ENCODE measurements at regions not wholly inside any gene's neighbourhood (a gene's known extent, or its start where the extent isn't known, plus 50 kb on each side); places are given as distances from the start of the nearest gene placed in this dataset.

- TF ChIP-seq, protein P1, sequence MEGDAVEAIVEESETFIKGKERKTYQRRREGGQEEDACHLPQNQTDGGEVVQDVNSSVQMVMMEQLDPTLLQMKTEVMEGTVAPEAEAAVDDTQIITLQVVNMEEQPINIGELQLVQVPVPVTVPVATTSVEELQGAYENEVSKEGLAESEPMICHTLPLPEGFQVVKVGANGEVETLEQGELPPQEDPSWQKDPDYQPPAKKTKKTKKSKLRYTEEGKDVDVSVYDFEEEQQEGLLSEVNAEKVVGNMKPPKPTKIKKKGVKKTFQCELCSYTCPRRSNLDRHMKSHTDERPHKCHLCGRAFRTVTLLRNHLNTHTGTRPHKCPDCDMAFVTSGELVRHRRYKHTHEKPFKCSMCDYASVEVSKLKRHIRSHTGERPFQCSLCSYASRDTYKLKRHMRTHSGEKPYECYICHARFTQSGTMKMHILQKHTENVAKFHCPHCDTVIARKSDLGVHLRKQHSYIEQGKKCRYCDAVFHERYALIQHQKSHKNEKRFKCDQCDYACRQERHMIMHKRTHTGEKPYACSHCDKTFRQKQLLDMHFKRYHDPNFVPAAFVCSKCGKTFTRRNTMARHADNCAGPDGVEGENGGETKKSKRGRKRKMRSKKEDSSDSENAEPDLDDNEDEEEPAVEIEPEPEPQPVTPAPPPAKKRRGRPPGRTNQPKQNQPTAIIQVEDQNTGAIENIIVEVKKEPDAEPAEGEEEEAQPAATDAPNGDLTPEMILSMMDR (IDR thresholded peaks at IDR 0.05) = no peak
- TF ChIP-seq POLR2AphosphoS5 (IDR thresholded peaks at IDR 0.05) = no peak
Measured at GRCh38 chr5:34534523-34535103, 121.5 kb upstream of the RAI14 start.

Measured in suprapubic skin (tissue), 3 donors.